ENCODE measurements at regions not wholly inside any gene's neighbourhood (a gene's known extent, or its start where the extent isn't known, plus 50 kb on each side); places are given as distances from the start of the nearest gene placed in this dataset.

- WGBS, 2 experiments (ENCODE audit: insufficient coverage in 2 of 2), result 90% methylated on average over 2 of the region's 5 CpGs; no CpG with 5 or more reads in 1 of the 2 experiments
- H3K27ac ChIP-seq (ENCODE audit: low read depth, low read length, severe bottlenecking), result no peak overlapping the region
These were observed 130.0 kb upstream of the MC4R start for GRCh38 chr18:60502591-60502990.

GRCh38 chr18:60503199-60503598 lies 130.6 kb upstream of the MC4R start:
- H3K4me1 ChIP-seq (ENCODE audit: control insufficient read depth, insufficient read depth, low read length, poor library complexity, severe bottlenecking), result no peaks in the 10 kb centered on the region
- no peak overlapping the region for H3K27ac ChIP-seq (ENCODE audit: low read depth, low read length, severe bottlenecking)
- WGBS, 2 experiments (ENCODE audit: insufficient coverage in 2 of 2), result no CpG with 5 or more reads among the region's 2 CpGs
- H3K4me3 ChIP-seq (ENCODE audit: extremely low read depth, insufficient read depth, low read length, poor library complexity, severe bottlenecking), result no peak overlapping the region
- H3K9me3 ChIP-seq (ENCODE audit: control insufficient read depth, low read length), result no peaks in the 10 kb centered on the region
- H3K36me3 ChIP-seq (ENCODE audit: control insufficient read depth, insufficient read depth, low read length), result no peaks in the 10 kb centered on the region

More at GRCh38 chr18:60502591-60502990, 130.0 kb upstream of the MC4R start:
- Histone ChIP-seq H3K36me3 (ENCODE audit: control insufficient read depth, insufficient read depth, low read length) (no peaks in the 10 kb centered on the region), H3K4me1 (ENCODE audit: control insufficient read depth, insufficient read depth, low read length, poor library complexity, severe bottlenecking) (no peaks in the 10 kb centered on the region), H3K9me3 (ENCODE audit: control insufficient read depth, low read length) (no peaks in the 10 kb centered on the region), H3K4me3 (ENCODE audit: extremely low read depth, insufficient read depth, low read length, poor library complexity, severe bottlenecking) (no peak overlapping the region)

DNA sequence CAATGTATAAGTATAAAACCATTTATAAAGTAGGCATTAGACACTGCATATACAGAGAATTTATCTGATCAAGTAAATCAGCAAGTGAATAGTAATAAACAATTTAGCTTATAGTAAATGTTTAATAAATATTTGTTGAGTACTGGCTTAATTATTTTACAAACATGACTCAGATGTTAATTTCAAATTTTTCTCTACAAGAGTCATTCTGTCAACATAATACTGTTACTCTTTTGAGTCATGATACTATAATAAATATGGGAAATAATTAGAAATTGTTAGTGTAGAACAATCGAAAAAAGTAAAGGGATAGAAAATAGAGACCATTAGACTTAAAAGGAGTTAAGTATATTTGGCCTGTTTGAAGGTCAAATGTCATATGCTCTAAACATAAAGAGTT lies 133.6 kb upstream of the MC4R start:
- H3K27ac ChIP-seq (ENCODE audit: low read depth, low read length, severe bottlenecking), result no peak overlapping the region
- H3K4me3 ChIP-seq (ENCODE audit: extremely low read depth, insufficient read depth, low read length, poor library complexity, severe bottlenecking), result no peak overlapping the region
- H3K9me3 ChIP-seq (ENCODE audit: control insufficient read depth, low read length), result no peaks in the 10 kb centered on the region
- H3K36me3 ChIP-seq (ENCODE audit: control insufficient read depth, insufficient read depth, low read length), result no peaks in the 10 kb centered on the region
- no peaks in the 10 kb centered on the region for H3K4me1 ChIP-seq (ENCODE audit: control insufficient read depth, insufficient read depth, low read length, poor library complexity, severe bottlenecking)
- 86 to 100% methylated on average over 1 of the region's 1 CpG for WGBS, 2 experiments (ENCODE audit: insufficient coverage in 2 of 2)

DNA sequence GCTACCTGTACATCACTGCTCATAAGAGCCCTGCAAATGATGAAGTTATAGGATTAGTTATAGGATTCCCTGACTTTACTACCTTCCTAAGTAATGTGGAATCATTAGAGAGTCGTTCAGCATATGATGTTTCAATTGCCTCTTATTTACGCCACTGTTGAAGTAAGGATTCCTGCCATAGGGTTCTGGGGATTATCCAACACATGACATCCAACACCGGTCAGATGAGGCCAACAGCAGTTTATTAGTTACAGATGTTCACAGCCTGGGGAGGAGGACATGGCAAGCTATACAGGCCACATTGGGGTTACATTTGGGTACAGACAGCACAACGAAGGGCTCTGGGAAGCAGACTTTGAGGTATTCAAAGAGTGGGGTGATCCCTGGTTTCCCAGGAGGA lies 134.1 kb upstream of the MC4R start:
- no peaks in the 10 kb centered on the region for H3K9me3 ChIP-seq (ENCODE audit: control insufficient read depth, low read length)
- H3K4me3 ChIP-seq (ENCODE audit: extremely low read depth, insufficient read depth, low read length, poor library complexity, severe bottlenecking), result no peak overlapping the region
- H3K36me3 ChIP-seq (ENCODE audit: control insufficient read depth, insufficient read depth, low read length), result no peaks in the 10 kb centered on the region
- no peaks in the 10 kb centered on the region for H3K4me1 ChIP-seq (ENCODE audit: control insufficient read depth, insufficient read depth, low read length, poor library complexity, severe bottlenecking)
- 83 to 89% methylated on average over 1 to 3 of the region's 4 CpGs for WGBS, 2 experiments (ENCODE audit: insufficient coverage in 2 of 2)
- H3K27ac ChIP-seq (ENCODE audit: low read depth, low read length, severe bottlenecking), result no peak overlapping the region

DNA sequence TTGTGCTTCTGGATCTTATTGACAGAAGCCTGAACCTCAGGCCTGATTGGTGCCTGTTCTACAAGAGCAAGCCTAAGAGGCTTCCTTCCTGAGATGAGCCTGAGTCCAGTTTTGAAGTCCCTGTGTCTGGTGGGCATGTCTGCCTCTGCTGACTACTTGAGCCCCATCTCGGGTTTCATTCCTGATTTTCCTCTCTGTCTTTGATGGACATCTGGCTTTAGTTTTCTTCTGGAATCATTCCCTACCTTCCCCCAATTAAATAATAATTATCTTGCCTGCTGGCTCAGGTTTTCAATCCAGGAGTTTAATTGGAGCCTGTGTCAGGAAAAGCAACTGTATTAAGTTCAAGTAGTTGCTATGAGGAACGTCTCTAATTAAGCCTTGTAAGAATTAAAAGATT lies 135.5 kb upstream of the MC4R start:
- no peak overlapping the region for H3K4me3 ChIP-seq (ENCODE audit: extremely low read depth, insufficient read depth, low read length, poor library complexity, severe bottlenecking)
- H3K36me3 ChIP-seq (ENCODE audit: control insufficient read depth, insufficient read depth, low read length), result no peaks in the 10 kb centered on the region
- H3K9me3 ChIP-seq (ENCODE audit: control insufficient read depth, low read length), result no peaks in the 10 kb centered on the region
- no peak overlapping the region for H3K27ac ChIP-seq (ENCODE audit: low read depth, low read length, severe bottlenecking)
- 57 to 83% methylated on average over 1 to 2 of the region's 2 CpGs for WGBS, 2 experiments (ENCODE audit: insufficient coverage in 2 of 2)
- no peaks in the 10 kb centered on the region for H3K4me1 ChIP-seq (ENCODE audit: control insufficient read depth, insufficient read depth, low read length, poor library complexity, severe bottlenecking)

- WGBS, 2 experiments (ENCODE audit: insufficient coverage in 2 of 2), result no CpG with 5 or more reads among the region's 1 CpG
- no peaks in the 10 kb centered on the region for H3K4me1 ChIP-seq (ENCODE audit: control insufficient read depth, insufficient read depth, low read length, poor library complexity, severe bottlenecking)
- H3K36me3 ChIP-seq (ENCODE audit: control insufficient read depth, insufficient read depth, low read length), result no peaks in the 10 kb centered on the region
- H3K4me3 ChIP-seq (ENCODE audit: extremely low read depth, insufficient read depth, low read length, poor library complexity, severe bottlenecking), result no peak overlapping the region
- H3K27ac ChIP-seq (ENCODE audit: low read depth, low read length, severe bottlenecking), result no peak overlapping the region
- no peaks in the 10 kb centered on the region for H3K9me3 ChIP-seq (ENCODE audit: control insufficient read depth, low read length)
These were observed 162.0 kb upstream of the MC4R start for GRCh38 chr18:60534538-60534937.

DNA sequence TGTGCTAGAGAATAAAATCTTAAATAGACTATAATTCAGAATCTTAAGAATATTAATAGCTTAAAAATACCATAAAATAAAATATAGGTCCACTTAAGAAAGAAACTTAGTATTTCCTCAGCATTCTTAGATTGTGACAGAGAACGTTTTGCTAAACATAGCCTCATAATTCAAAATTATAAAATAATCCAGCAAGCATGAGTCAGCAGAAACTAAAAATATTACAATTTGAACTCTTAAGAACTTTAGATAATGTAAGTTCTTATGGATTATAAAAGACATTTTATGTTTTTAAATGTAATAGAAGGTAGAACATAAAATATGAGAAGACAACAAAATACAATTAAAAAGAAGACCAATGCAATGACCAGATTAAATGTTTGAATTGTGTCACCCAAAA lies 164.5 kb upstream of the MC4R start:
- Histone ChIP-seq H3K4me1 (ENCODE audit: control insufficient read depth, insufficient read depth, low read length, poor library complexity, severe bottlenecking) (no peaks in the 10 kb centered on the region), H3K4me3 (ENCODE audit: extremely low read depth, insufficient read depth, low read length, poor library complexity, severe bottlenecking) (no peak overlapping the region), H3K27ac (ENCODE audit: low read depth, low read length, severe bottlenecking) (no peak overlapping the region), H3K9me3 (ENCODE audit: control insufficient read depth, low read length) (no peaks in the 10 kb centered on the region), H3K36me3 (ENCODE audit: control insufficient read depth, insufficient read depth, low read length) (no peaks in the 10 kb centered on the region)
- WGBS, 2 experiments (ENCODE audit: insufficient coverage in 2 of 2), result no CpG with 5 or more reads among the region's 1 CpG

DNA sequence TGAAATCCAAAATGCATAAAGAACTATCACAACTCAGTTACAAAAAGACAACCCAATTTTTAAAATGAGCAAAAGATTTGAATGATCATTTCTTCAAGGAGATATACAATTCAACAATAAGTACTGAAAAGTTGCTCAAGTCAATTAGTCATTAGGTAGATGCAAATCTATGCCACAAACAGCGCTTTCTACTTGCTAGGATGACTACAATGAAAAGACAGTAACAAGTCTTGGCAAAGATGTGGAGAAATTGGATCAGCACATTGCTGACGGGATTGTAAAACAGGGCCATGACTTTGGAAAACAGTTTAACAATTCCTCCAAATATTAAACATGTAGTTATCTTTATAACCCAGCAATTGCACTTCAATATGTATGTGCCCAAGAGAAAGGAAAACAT lies 166.3 kb upstream of the MC4R start:
- no peak overlapping the region for H3K27ac ChIP-seq (ENCODE audit: low read depth, low read length, severe bottlenecking)
- H3K4me3 ChIP-seq (ENCODE audit: extremely low read depth, insufficient read depth, low read length, poor library complexity, severe bottlenecking), result no peak overlapping the region
- no peaks in the 10 kb centered on the region for H3K36me3 ChIP-seq (ENCODE audit: control insufficient read depth, insufficient read depth, low read length)
- 91% methylated on average over 1 of the region's 2 CpGs; no CpG with 5 or more reads in 1 of the 2 experiments for WGBS, 2 experiments (ENCODE audit: insufficient coverage in 2 of 2)
- H3K4me1 ChIP-seq (ENCODE audit: control insufficient read depth, insufficient read depth, low read length, poor library complexity, severe bottlenecking), result peaks cover 5% of the 10 kb centered on the region
- no peaks in the 10 kb centered on the region for H3K9me3 ChIP-seq (ENCODE audit: control insufficient read depth, low read length)

GRCh38 chr18:60541661-60542060 lies 169.1 kb upstream of the MC4R start:
- Histone ChIP-seq H3K9me3 (ENCODE audit: control insufficient read depth, low read length) (no peaks in the 10 kb centered on the region), H3K36me3 (ENCODE audit: control insufficient read depth, insufficient read depth, low read length) (no peaks in the 10 kb centered on the region), H3K27ac (ENCODE audit: low read depth, low read length, severe bottlenecking) (no peak overlapping the region), H3K4me3 (ENCODE audit: extremely low read depth, insufficient read depth, low read length, poor library complexity, severe bottlenecking) (no peak overlapping the region), H3K4me1 (ENCODE audit: control insufficient read depth, insufficient read depth, low read length, poor library complexity, severe bottlenecking) (peaks cover 9% of the 10 kb centered on the region)

- Histone ChIP-seq H3K4me3 (ENCODE audit: extremely low read depth, insufficient read depth, low read length, poor library complexity, severe bottlenecking) (no peak overlapping the region), H3K36me3 (ENCODE audit: control insufficient read depth, insufficient read depth, low read length) (no peaks in the 10 kb centered on the region), H3K4me1 (ENCODE audit: control insufficient read depth, insufficient read depth, low read length, poor library complexity, severe bottlenecking) (peaks cover 9% of the 10 kb centered on the region), H3K9me3 (ENCODE audit: control insufficient read depth, low read length) (no peaks in the 10 kb centered on the region), H3K27ac (ENCODE audit: low read depth, low read length, severe bottlenecking) (no peak overlapping the region)
- no CpG with 5 or more reads among the region's 2 CpGs for WGBS, 2 experiments (ENCODE audit: insufficient coverage in 2 of 2)
These were observed 171.1 kb upstream of the MC4R start for GRCh38 chr18:60543646-60544045.

GRCh38 chr18:60549338-60549960 lies 176.9 kb upstream of the MC4R start:
- WGBS, 2 experiments (ENCODE audit: insufficient coverage in 2 of 2), result no CpG with 5 or more reads among the region's 2 CpGs
- no peaks in the 10 kb centered on the region for H3K9me3 ChIP-seq (ENCODE audit: control insufficient read depth, low read length)
- no peaks in the 10 kb centered on the region for H3K36me3 ChIP-seq (ENCODE audit: control insufficient read depth, insufficient read depth, low read length)
- no peak overlapping the region for H3K4me3 ChIP-seq (ENCODE audit: extremely low read depth, insufficient read depth, low read length, poor library complexity, severe bottlenecking)
- H3K4me1 ChIP-seq (ENCODE audit: control insufficient read depth, insufficient read depth, low read length, poor library complexity, severe bottlenecking), result peaks cover 3% of the 10 kb centered on the region
- no peak overlapping the region for H3K27ac ChIP-seq (ENCODE audit: low read depth, low read length, severe bottlenecking)
